Activated CD4-positive, alpha-beta memory T cell treated with anti-CD3 and anti-CD28 coated beads for 36 hours (primary cell): ENCODE measurements at regions not wholly inside any gene's neighbourhood (a gene's known extent, or its start where the extent isn't known, plus 50 kb on each side); places are given as distances from the start of the nearest gene placed in this dataset.
A peak's percentile ranks its signal among the peaks of the same experiment; 100 is the strongest.
"Not testable (repeated sequence)": the region's sequence is repeated elsewhere in the genome, so short reads cannot be mapped to it uniquely, and the experiment has no call there.

Source experiments
- CTCF ChIA-PET: fragments of 350-600 bp; sonication (Branson Sonifier 250); formaldehyde crosslinking; loops from one replicate; lab custom pipeline; 2021; ENCODE audit warnings: antibody characterized with exemption, inconsistent platforms; lab: Charles Lee
- POLR2A ChIA-PET: fragments of 350-600 bp; sonication (Branson Sonifier 250); formaldehyde crosslinking; loops from one replicate; lab custom pipeline; 2021; ENCODE audit warnings: antibody characterized with exemption; lab: Charles Lee
- DNase-seq: peaks from one replicate; pipeline ENCODE4 v3.0.0-alpha.2; 2020
- H3K27ac Mint-ChIP-seq: one replicate; pipeline ENCODE4 v1.8.0; 2021; ENCODE audit warnings: mixed read lengths
- H3K27me3 Mint-ChIP-seq: one replicate; pipeline ENCODE4 v1.8.0; 2021; ENCODE audit warnings: mixed read lengths
- H3K36me3 Mint-ChIP-seq: one replicate; pipeline ENCODE4 v1.8.0; 2021; ENCODE audit warnings: mixed read lengths
- H3K4me1 Mint-ChIP-seq: one replicate; pipeline ENCODE4 v1.8.0; 2021; ENCODE audit warnings: low read depth, mixed read lengths
- H3K4me3 Mint-ChIP-seq: one replicate; pipeline ENCODE4 v1.8.0; 2021; ENCODE audit warnings: mild to moderate bottlenecking, mixed read lengths
- H3K9me3 Mint-ChIP-seq: one replicate; pipeline ENCODE4 v1.8.0; 2021; ENCODE audit warnings: mixed read lengths
- intact Hi-C: fragments of 100-400 bp; cut with micrococcal nuclease; formaldehyde crosslinking; loops from one replicate; pipeline ENCODE4 v1.15.1; 2023

GRCh38 chr2:47728551-47728950, 54.4 kb upstream of the MSH6 start:
- H3K4me3 Mint-ChIP-seq: no peak overlapping the region
- H3K27ac Mint-ChIP-seq: no peak overlapping the region
- intact Hi-C loops: no loop called here
- CTCF ChIA-PET: no interaction called here
- no peak for DNase-seq
- H3K27me3 Mint-ChIP-seq: no peaks in the 10 kb centered on the region
- no peaks in the 10 kb centered on the region for H3K36me3 Mint-ChIP-seq
- POLR2A ChIA-PET: no interaction called here
- no peaks in the 10 kb centered on the region for H3K9me3 Mint-ChIP-seq
- no peaks in the 10 kb centered on the region for H3K4me1 Mint-ChIP-seq

GRCh38 chr2:47727956-47728355, 55.0 kb upstream of the MSH6 start:
- intact Hi-C loops: no loop called here
- no peak for DNase-seq
- ChIA-PET POLR2A (no interaction called here), CTCF (no interaction called here)
- Mint-ChIP-seq H3K36me3 (no peaks in the 10 kb centered on the region), H3K4me3 (no peak overlapping the region), H3K9me3 (no peaks in the 10 kb centered on the region), H3K27ac (no peak overlapping the region), H3K27me3 (no peaks in the 10 kb centered on the region), H3K4me1 (no peaks in the 10 kb centered on the region)

GRCh38 chr2:47726978-47727377, 56.0 kb upstream of the MSH6 start:
- H3K36me3 Mint-ChIP-seq, intact Hi-C loops, H3K9me3 Mint-ChIP-seq, DNase-seq, CTCF ChIA-PET, H3K4me1 Mint-ChIP-seq, H3K27ac Mint-ChIP-seq, H3K4me3 Mint-ChIP-seq, POLR2A ChIA-PET, H3K27me3 Mint-ChIP-seq: not testable (repeated sequence)

GRCh38 chr2:47725808-47726207, 57.1 kb upstream of the MSH6 start:
- H3K4me1 Mint-ChIP-seq: no peaks in the 10 kb centered on the region
- ChIA-PET POLR2A (no interaction called here), CTCF (no interaction called here)
- H3K36me3 Mint-ChIP-seq: no peaks in the 10 kb centered on the region
- H3K27me3 Mint-ChIP-seq: no peaks in the 10 kb centered on the region
- no peak for DNase-seq
- no peak overlapping the region for H3K4me3 Mint-ChIP-seq
- no peaks in the 10 kb centered on the region for H3K9me3 Mint-ChIP-seq
- H3K27ac Mint-ChIP-seq: no peak overlapping the region
- intact Hi-C loops: no loop called here

- ChIA-PET POLR2A (no interaction called here), CTCF (no interaction called here)
- H3K4me3 Mint-ChIP-seq: no peak overlapping the region
- intact Hi-C loops: no loop called here
- no peak overlapping the region for H3K27ac Mint-ChIP-seq
- H3K4me1 Mint-ChIP-seq: peaks cover 4% of the 10 kb centered on the region
- no peaks in the 10 kb centered on the region for H3K27me3 Mint-ChIP-seq
- no peaks in the 10 kb centered on the region for H3K36me3 Mint-ChIP-seq
- no peak for DNase-seq
- no peaks in the 10 kb centered on the region for H3K9me3 Mint-ChIP-seq
Observed at GRCh38 chr2:47724221-47724981, 58.5 kb upstream of the MSH6 start.

- H3K9me3 Mint-ChIP-seq: no peaks in the 10 kb centered on the region
- no peaks in the 10 kb centered on the region for H3K36me3 Mint-ChIP-seq
- no peak for DNase-seq
- CTCF ChIA-PET: interaction anchor here (1.2 kb wide), 1 partner anchor 46 kb away, joined by 4 read pairs; no protein-coding TSS in a partner anchor
- peaks cover 12% of the 10 kb centered on the region for H3K4me1 Mint-ChIP-seq
- H3K27ac Mint-ChIP-seq: no peak overlapping the region
- POLR2A ChIA-PET: no interaction called here
- H3K4me3 Mint-ChIP-seq: no peak overlapping the region
- peaks cover 2% of the 10 kb centered on the region for H3K27me3 Mint-ChIP-seq
- intact Hi-C loops: no loop called here
Observed at GRCh38 chr2:47721296-47721695, 61.6 kb upstream of the MSH6 start.

- intact Hi-C loops: no loop called here
- Mint-ChIP-seq H3K4me3 (no peak overlapping the region), H3K27me3 (peaks cover 2% of the 10 kb centered on the region), H3K4me1 (peaks cover 12% of the 10 kb centered on the region), H3K27ac (no peak overlapping the region), H3K36me3 (no peaks in the 10 kb centered on the region), H3K9me3 (no peaks in the 10 kb centered on the region)
- no peak for DNase-seq
- ChIA-PET CTCF (interaction anchor here (1.2 kb wide), 1 partner anchor 47 kb away, joined by 4 read pairs; no protein-coding TSS in a partner anchor), POLR2A (no interaction called here)
Observed at GRCh38 chr2:47720559-47720958, 62.4 kb upstream of the MSH6 start.

GRCh38 chr2:47720036-47720435, 62.9 kb upstream of the MSH6 start:
- Mint-ChIP-seq H3K27ac (no peak overlapping the region), H3K4me1 (peaks cover 12% of the 10 kb centered on the region), H3K4me3 (no peak overlapping the region), H3K36me3 (no peaks in the 10 kb centered on the region), H3K27me3 (peaks cover 2% of the 10 kb centered on the region), H3K9me3 (no peaks in the 10 kb centered on the region)
- intact Hi-C loops: no loop called here
- ChIA-PET POLR2A (no interaction called here), CTCF (interaction anchor here (1.2 to 2.1 kb wide), 2 partner anchors 47 kb away, joined by 4 to 7 read pairs; no protein-coding TSS in a partner anchor)
- peak; percentile 18 for DNase-seq

- CTCF ChIA-PET: interaction anchor here (2.1 kb wide), 1 partner anchor 48 kb away, joined by 7 read pairs; no protein-coding TSS in a partner anchor
- no peaks in the 10 kb centered on the region for H3K9me3 Mint-ChIP-seq
Observed at GRCh38 chr2:47719099-47719498, 63.8 kb upstream of the MSH6 start.

GRCh38 chr2:47716307-47716706, 66.6 kb upstream of the MSH6 start:
- H3K27ac Mint-ChIP-seq, H3K4me3 Mint-ChIP-seq, H3K36me3 Mint-ChIP-seq, DNase-seq, POLR2A ChIA-PET, H3K27me3 Mint-ChIP-seq, H3K9me3 Mint-ChIP-seq: not testable (repeated sequence)
- intact Hi-C loops: loop anchor here (5.0 kb wide), 1 partner anchor 51 kb away; no protein-coding TSS in a partner anchor
- CTCF ChIA-PET: interaction anchor here (1.7 kb wide), 1 partner anchor 51 kb away, joined by 10 read pairs; no protein-coding TSS in a partner anchor
- H3K4me1 Mint-ChIP-seq: peaks cover 12% of the 10 kb centered on the region

More at GRCh38 chr2:47719099-47719498, 63.8 kb upstream of the MSH6 start:
- POLR2A ChIA-PET: no interaction called here
- peaks cover 2% of the 10 kb centered on the region for H3K27me3 Mint-ChIP-seq
- DNase-seq: no peak
- intact Hi-C loops: loop anchor here (1.0 to 5.0 kb wide), 2 partner anchors 33 to 48 kb away; no protein-coding TSS in a partner anchor
- H3K27ac Mint-ChIP-seq: no peak overlapping the region
- no peak overlapping the region for H3K4me3 Mint-ChIP-seq
- H3K36me3 Mint-ChIP-seq: no peaks in the 10 kb centered on the region
- peaks cover 12% of the 10 kb centered on the region for H3K4me1 Mint-ChIP-seq

GRCh38 chr2:47715552-47715951, 67.4 kb upstream of the MSH6 start:
- Mint-ChIP-seq H3K27me3 (peaks cover 2% of the 10 kb centered on the region), H3K4me1 (peaks cover 11% of the 10 kb centered on the region), H3K36me3 (no peaks in the 10 kb centered on the region), H3K9me3 (no peaks in the 10 kb centered on the region), H3K27ac (no peak overlapping the region), H3K4me3 (no peak overlapping the region)
- ChIA-PET CTCF (interaction anchor here (2.1 kb wide), 1 partner anchor 52 kb away, joined by 5 read pairs; no protein-coding TSS in a partner anchor), POLR2A (no interaction called here)
- intact Hi-C loops: loop anchor here (5.0 kb wide), 1 partner anchor 52 kb away; no protein-coding TSS in a partner anchor
- no peak for DNase-seq

- no peak for DNase-seq
- POLR2A ChIA-PET: no interaction called here
- intact Hi-C loops: no loop called here
- Mint-ChIP-seq H3K4me1 (no peaks in the 10 kb centered on the region), H3K9me3 (no peaks in the 10 kb centered on the region), H3K27me3 (no peaks in the 10 kb centered on the region), H3K4me3 (no peak overlapping the region), H3K27ac (no peak overlapping the region), H3K36me3 (no peaks in the 10 kb centered on the region)
- CTCF ChIA-PET: interaction anchor here (0.7 kb wide), 1 partner anchor 40 kb away, joined by 3 read pairs; no protein-coding TSS in a partner anchor
Observed at GRCh38 chr2:47708801-47709499, 74.0 kb upstream of the MSH6 start.
